ENCODE measurements at regions not wholly inside any gene's neighbourhood (a gene's known extent, or its start where the extent isn't known, plus 50 kb on each side); places are given as distances from the start of the nearest gene placed in this dataset.
"Not testable (repeated sequence)": the region's sequence is repeated elsewhere in the genome, so short reads cannot be mapped to it uniquely, and the experiment has no call there.

DNA sequence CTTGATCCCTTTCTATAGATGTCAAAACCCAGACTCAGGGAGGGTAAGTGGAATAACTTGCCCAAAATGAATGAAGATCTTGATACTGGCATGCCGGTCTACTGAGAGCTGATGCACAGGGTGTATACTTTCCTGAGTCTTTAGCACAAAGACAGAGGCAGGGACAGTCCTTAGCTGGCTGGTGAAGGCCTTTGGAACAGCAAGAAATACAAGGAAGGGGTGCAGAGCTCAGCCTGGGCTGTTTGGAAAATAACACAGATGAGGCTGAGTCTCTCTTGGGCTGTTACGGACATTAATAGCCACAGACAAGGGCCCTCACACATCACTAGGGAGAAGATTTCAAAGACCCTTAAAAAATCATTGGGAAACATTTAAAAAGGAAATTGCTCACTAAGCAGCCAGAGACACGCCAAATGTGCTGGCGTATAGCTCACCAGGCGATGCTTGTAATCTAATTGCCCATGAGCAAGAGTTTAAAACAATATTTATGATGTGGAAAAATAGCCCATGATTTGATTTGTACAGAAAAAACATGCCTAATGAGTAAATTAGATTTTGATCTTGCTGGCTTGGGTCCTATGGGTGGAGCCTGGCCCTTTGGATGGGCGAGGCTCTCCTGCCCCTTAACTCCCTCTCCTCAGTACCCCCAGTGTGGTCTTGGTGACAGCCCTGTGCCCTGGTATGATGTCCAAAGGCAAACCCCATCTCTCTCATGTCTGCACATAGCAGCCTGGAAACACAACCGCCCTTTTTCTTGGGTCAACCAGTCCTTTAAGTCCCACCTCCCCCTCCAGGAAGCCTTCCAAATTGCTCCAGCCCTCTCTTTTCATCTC lies 81.8 kb upstream of the MRPS22 start:
- DNase-seq (ENCODE audit: low read depth, low spot score) = no peak
- H3K9me3 ChIP-seq (ENCODE audit: insufficient read depth, low read length) = no peaks in the 10 kb centered on the region
- no peaks in the 10 kb centered on the region for H3K36me3 ChIP-seq (ENCODE audit: insufficient read depth, insufficient read length, low read length)
- no peaks in the 10 kb centered on the region for H3K4me1 ChIP-seq (ENCODE audit: insufficient read depth, insufficient read length)
- H3K27me3 ChIP-seq (ENCODE audit: insufficient read depth, insufficient read length) = no peaks in the 10 kb centered on the region
- TF ChIP-seq YY1 (IDR thresholded peaks at IDR 0.05; ENCODE audit: insufficient read depth, insufficient read length) (no peak), ZNF274 (IDR thresholded peaks at IDR 0.05; ENCODE audit: low read depth, low read length) (no peak), SUZ12 (IDR thresholded peaks at IDR 0.05; ENCODE audit: extremely low read depth, insufficient read depth, insufficient read length) (no peak)
- no peak overlapping the region for H3K9ac ChIP-seq (ENCODE audit: insufficient read length, low read depth)
- H3K4me3 ChIP-seq (ENCODE audit: insufficient read length, low read depth) = no peak overlapping the region

- no peak for DNase-seq (ENCODE audit: low read depth, low spot score)
- Histone ChIP-seq H3K36me3 (ENCODE audit: insufficient read depth, insufficient read length, low read length) (no peaks in the 10 kb centered on the region), H3K27me3 (ENCODE audit: insufficient read depth, insufficient read length) (no peaks in the 10 kb centered on the region)
Observed at GRCh38 chr3:139263798-139264197, 80.0 kb upstream of the MRPS22 start.

DNA sequence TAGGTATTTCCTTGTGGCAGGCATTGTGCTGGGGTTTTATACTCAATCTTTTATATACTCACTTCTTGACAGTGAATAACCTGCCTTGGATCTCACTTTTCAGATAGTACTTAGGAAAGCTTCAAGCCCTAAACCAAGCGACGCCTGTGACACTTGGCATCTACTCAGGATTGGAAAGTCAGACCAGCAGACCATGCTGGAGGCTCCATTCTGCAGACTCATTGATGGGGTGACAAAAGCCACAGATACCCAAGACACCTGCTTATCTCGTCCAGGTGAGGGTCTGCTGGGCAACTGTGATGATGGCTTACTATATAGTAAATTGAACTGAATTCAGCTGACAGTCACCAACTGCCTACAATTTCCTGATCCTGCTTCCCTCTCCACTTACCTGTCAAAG lies 79.4 kb upstream of the MRPS22 start:
- Histone ChIP-seq H3K27me3 (ENCODE audit: insufficient read depth, insufficient read length) (no peaks in the 10 kb centered on the region), H3K36me3 (ENCODE audit: insufficient read depth, insufficient read length, low read length) (no peaks in the 10 kb centered on the region), H3K4me1 (ENCODE audit: insufficient read depth, insufficient read length) (no peaks in the 10 kb centered on the region), H3K9ac (ENCODE audit: insufficient read length, low read depth) (no peak overlapping the region), H3K9me3 (ENCODE audit: insufficient read depth, low read length) (no peaks in the 10 kb centered on the region), H3K4me3 (ENCODE audit: insufficient read length, low read depth) (no peak overlapping the region)
- no peak for TF ChIP-seq YY1 (IDR thresholded peaks at IDR 0.05; ENCODE audit: insufficient read depth, insufficient read length)
- TF ChIP-seq ZNF274 (IDR thresholded peaks at IDR 0.05; ENCODE audit: low read depth, low read length) = no peak
- no peak for TF ChIP-seq SUZ12 (IDR thresholded peaks at IDR 0.05; ENCODE audit: extremely low read depth, insufficient read depth, insufficient read length)
- no peak for DNase-seq (ENCODE audit: low read depth, low spot score)

More at GRCh38 chr3:139263798-139264197, 80.0 kb upstream of the MRPS22 start:
- no peak for TF ChIP-seq YY1 (IDR thresholded peaks at IDR 0.05; ENCODE audit: insufficient read depth, insufficient read length)
- no peak for TF ChIP-seq ZNF274 (IDR thresholded peaks at IDR 0.05; ENCODE audit: low read depth, low read length)
- TF ChIP-seq SUZ12 (IDR thresholded peaks at IDR 0.05; ENCODE audit: extremely low read depth, insufficient read depth, insufficient read length) = no peak
- Histone ChIP-seq H3K4me3 (ENCODE audit: insufficient read length, low read depth) (no peak overlapping the region), H3K9me3 (ENCODE audit: insufficient read depth, low read length) (no peaks in the 10 kb centered on the region), H3K9ac (ENCODE audit: insufficient read length, low read depth) (no peak overlapping the region), H3K4me1 (ENCODE audit: insufficient read depth, insufficient read length) (no peaks in the 10 kb centered on the region)

- Histone ChIP-seq H3K4me3 (ENCODE audit: insufficient read length, low read depth) (no peak overlapping the region), H3K9me3 (ENCODE audit: insufficient read depth, low read length) (no peaks in the 10 kb centered on the region), H3K36me3 (ENCODE audit: insufficient read depth, insufficient read length, low read length) (no peaks in the 10 kb centered on the region), H3K27me3 (ENCODE audit: insufficient read depth, insufficient read length) (no peaks in the 10 kb centered on the region), H3K9ac (ENCODE audit: insufficient read length, low read depth) (no peak overlapping the region), H3K4me1 (ENCODE audit: insufficient read depth, insufficient read length) (no peaks in the 10 kb centered on the region)
- DNase-seq (ENCODE audit: low read depth, low spot score) = no peak
- no peak for TF ChIP-seq SUZ12 (IDR thresholded peaks at IDR 0.05; ENCODE audit: extremely low read depth, insufficient read depth, insufficient read length)
- no peak for TF ChIP-seq ZNF274 (IDR thresholded peaks at IDR 0.05; ENCODE audit: low read depth, low read length)
- TF ChIP-seq YY1 (IDR thresholded peaks at IDR 0.05; ENCODE audit: insufficient read depth, insufficient read length) = no peak
Observed at GRCh38 chr3:139265131-139266016, 78.4 kb upstream of the MRPS22 start.

GRCh38 chr3:139267300-139268246 lies 76.2 kb upstream of the MRPS22 start:
- Histone ChIP-seq H3K27me3 (ENCODE audit: insufficient read depth, insufficient read length) (no peaks in the 10 kb centered on the region), H3K36me3 (ENCODE audit: insufficient read depth, insufficient read length, low read length) (no peaks in the 10 kb centered on the region), H3K9me3 (ENCODE audit: insufficient read depth, low read length) (no peaks in the 10 kb centered on the region), H3K4me1 (ENCODE audit: insufficient read depth, insufficient read length) (no peaks in the 10 kb centered on the region), H3K9ac (ENCODE audit: insufficient read length, low read depth) (no peak overlapping the region), H3K4me3 (ENCODE audit: insufficient read length, low read depth) (no peak overlapping the region)
- TF ChIP-seq YY1 (IDR thresholded peaks at IDR 0.05; ENCODE audit: insufficient read depth, insufficient read length) (no peak), SUZ12 (IDR thresholded peaks at IDR 0.05; ENCODE audit: extremely low read depth, insufficient read depth, insufficient read length) (no peak), ZNF274 (IDR thresholded peaks at IDR 0.05; ENCODE audit: low read depth, low read length) (no peak)
- no peak for DNase-seq (ENCODE audit: low read depth, low spot score)

DNA sequence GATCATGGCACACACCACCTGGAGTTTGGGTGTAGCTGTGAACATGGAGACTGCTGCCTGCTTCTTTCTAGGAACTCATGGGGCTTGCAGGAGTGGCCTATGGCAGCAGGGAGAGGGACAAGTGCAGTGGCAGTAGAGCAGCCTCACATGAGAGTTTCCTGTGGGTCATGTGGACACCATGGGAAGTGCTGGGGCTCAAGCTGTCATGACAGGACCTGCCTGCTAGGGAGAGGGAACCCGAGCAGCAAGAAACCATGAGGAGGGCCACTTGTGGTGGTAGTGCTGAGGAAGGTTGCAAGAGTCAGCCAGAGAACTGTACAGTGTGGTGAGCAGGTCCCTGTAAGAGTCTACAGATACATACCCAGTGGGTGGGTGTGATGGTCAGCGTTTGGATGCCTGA lies 73.8 kb upstream of the MRPS22 start:
- no peaks in the 10 kb centered on the region for H3K4me1 ChIP-seq (ENCODE audit: insufficient read depth, insufficient read length)
- DNase-seq (ENCODE audit: low read depth, low spot score) = no peak
- no peak overlapping the region for H3K9ac ChIP-seq (ENCODE audit: insufficient read length, low read depth)
- H3K9me3 ChIP-seq (ENCODE audit: insufficient read depth, low read length) = no peaks in the 10 kb centered on the region
- no peak overlapping the region for H3K4me3 ChIP-seq (ENCODE audit: insufficient read length, low read depth)
- no peak for TF ChIP-seq SUZ12 (IDR thresholded peaks at IDR 0.05; ENCODE audit: extremely low read depth, insufficient read depth, insufficient read length)
- no peak for TF ChIP-seq YY1 (IDR thresholded peaks at IDR 0.05; ENCODE audit: insufficient read depth, insufficient read length)
- TF ChIP-seq ZNF274 (IDR thresholded peaks at IDR 0.05; ENCODE audit: low read depth, low read length) = no peak
- H3K36me3 ChIP-seq (ENCODE audit: insufficient read depth, insufficient read length, low read length) = no peaks in the 10 kb centered on the region
- no peaks in the 10 kb centered on the region for H3K27me3 ChIP-seq (ENCODE audit: insufficient read depth, insufficient read length)

DNA sequence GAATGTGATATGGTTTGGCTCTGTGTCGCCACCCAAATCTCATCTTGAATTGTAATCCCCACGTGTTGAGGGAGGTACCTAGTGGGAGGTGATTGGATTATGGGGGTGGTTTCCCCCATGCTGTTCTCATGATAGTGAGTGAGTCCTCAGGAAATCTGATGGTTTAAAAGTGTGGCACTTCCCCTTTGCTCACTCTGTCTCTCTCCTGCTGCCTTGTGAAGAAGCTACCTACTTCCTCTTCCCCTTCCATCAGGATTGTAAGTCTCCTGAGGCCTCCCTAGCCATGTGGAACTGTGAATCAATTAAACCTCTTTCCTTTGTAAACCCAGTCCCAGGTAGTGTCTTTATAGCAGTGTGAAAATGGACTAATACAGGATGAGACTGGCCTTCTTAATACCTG lies 73.2 kb upstream of the MRPS22 start:
- not testable (repeated sequence) for H3K36me3 ChIP-seq (ENCODE audit: insufficient read depth, insufficient read length, low read length); H3K4me1 ChIP-seq (ENCODE audit: insufficient read depth, insufficient read length); H3K9me3 ChIP-seq (ENCODE audit: insufficient read depth, low read length); H3K9ac ChIP-seq (ENCODE audit: insufficient read length, low read depth); H3K4me3 ChIP-seq (ENCODE audit: insufficient read length, low read depth); H3K27me3 ChIP-seq (ENCODE audit: insufficient read depth, insufficient read length); DNase-seq (ENCODE audit: low read depth, low spot score)
